Liver (tissue), 8 donors: ENCODE measurements at regions not wholly inside any gene's neighbourhood (a gene's known extent, or its start where the extent isn't known, plus 50 kb on each side); places are given as distances from the start of the nearest gene placed in this dataset.

Experiments
- DNase-seq: peaks from one replicate; pipeline ENCODE4 v3.0.0-alpha.2; 2017; ENCODE audit warnings: low spot score
- H3K27ac ChIP-seq, 2 donors: one replicate each; pipeline ENCODE4 v1.7.0; 2013; ENCODE audit warnings: inconsistent platforms in 2 of 2, low read length in 2 of 2, control low read depth in 1 of 2, low read depth in 1 of 2, mild to moderate bottlenecking in 1 of 2
- H3K27me3 ChIP-seq, 4 donors: one replicate each; pipeline versions ENCODE4 v1.6.1 to v1.7.0; 2013; ENCODE audit warnings: low read length in 3 of 4, inconsistent platforms in 1 of 4, mild to moderate bottlenecking in 1 of 4, moderate library complexity in 1 of 4; ENCODE audit not compliant: control insufficient read depth in 4 of 4, insufficient read depth in 4 of 4
- H3K36me3 ChIP-seq, 4 donors: one replicate each; pipeline versions ENCODE4 v1.6.1 to v1.7.0; 2013; ENCODE audit warnings: low read length in 3 of 4, mild to moderate bottlenecking in 3 of 4, low read depth in 1 of 4, moderate library complexity in 1 of 4; ENCODE audit not compliant: control insufficient read depth in 4 of 4, insufficient read depth in 3 of 4
- H3K4me1 ChIP-seq, 4 donors: one replicate each; pipeline versions ENCODE4 v1.6.1 to v1.7.0; 2013; ENCODE audit warnings: low read length in 3 of 4, mild to moderate bottlenecking in 3 of 4, moderate library complexity in 1 of 4; ENCODE audit not compliant: control insufficient read depth in 4 of 4, insufficient read depth in 4 of 4
- H3K4me3 ChIP-seq, 3 donors: one replicate each; pipeline versions ENCODE4 v1.6.1 to v1.7.0; 2013; ENCODE audit warnings: low read length in 3 of 3, control low read depth in 1 of 3, low read depth in 1 of 3, mild to moderate bottlenecking in 1 of 3
- H3K9ac ChIP-seq, 2 donors: one replicate each; pipeline ENCODE4 v1.7.0; 2013; ENCODE audit warnings: low read length in 2 of 2, mild to moderate bottlenecking in 2 of 2, moderate library complexity in 2 of 2, control low read depth in 1 of 2, low read depth in 1 of 2
- H3K9me3 ChIP-seq, 4 donors: one replicate each; pipeline versions ENCODE4 v1.6.1 to v1.7.0; 2013; ENCODE audit warnings: low read length in 3 of 4; ENCODE audit not compliant: control insufficient read depth in 4 of 4
- ATF3 ChIP-seq: IDR thresholded peaks from 2 replicates; pipeline ENCODE4 v1.6.1; 2016; ENCODE audit warnings: antibody characterized with exemption
- CTCF ChIP-seq: fragments of 150-350 bp; IDR thresholded peaks from 2 replicates; pipeline ENCODE4 v1.5.1; 2017; ENCODE audit warnings: improper control_type of control experiment, low read depth, low read length; ENCODE audit not compliant: missing input control
- EGR1 ChIP-seq, 2 donors: IDR thresholded peaks; 2 replicates each; pipeline ENCODE4 v1.6.1; 2016 to 2018; ENCODE audit warnings: antibody characterized with exemption in 2 of 2, low read depth in 2 of 2
- FOXA1 ChIP-seq: IDR thresholded peaks from 2 replicates; pipeline ENCODE4 v1.6.1; 2016; ENCODE audit warnings: antibody characterized with exemption
- FOXA2 ChIP-seq: IDR thresholded peaks from 2 replicates; pipeline ENCODE4 v1.6.1; 2016; ENCODE audit warnings: antibody characterized with exemption
- HNF4A ChIP-seq, 2 donors: conservative IDR thresholded peaks; 2 replicates each; pipeline ENCODE4 v1.6.1; 2016; ENCODE audit warnings: antibody characterized with exemption in 2 of 2, mild to moderate bottlenecking in 2 of 2
- JUND ChIP-seq, 2 donors: IDR thresholded peaks; 2 replicates each; pipeline ENCODE4 v1.6.1; 2016; ENCODE audit warnings: antibody characterized with exemption in 2 of 2
- MAX ChIP-seq: IDR thresholded peaks from 2 replicates; pipeline ENCODE4 v1.6.1; 2016; ENCODE audit warnings: antibody characterized with exemption
- NR2F2 ChIP-seq: IDR thresholded peaks from 2 replicates; pipeline ENCODE4 v1.6.1; 2016; ENCODE audit warnings: antibody characterized with exemption
- RAD21 ChIP-seq, 2 donors: IDR thresholded peaks; 2 replicates each; pipeline ENCODE4 v1.6.1; 2016; ENCODE audit warnings: antibody characterized with exemption in 2 of 2, mild to moderate bottlenecking in 2 of 2
- REST ChIP-seq: IDR thresholded peaks from 2 replicates; pipeline ENCODE4 v1.6.1; 2016; ENCODE audit warnings: antibody characterized with exemption, mild to moderate bottlenecking
- SP1 ChIP-seq: IDR thresholded peaks from 2 replicates; pipeline ENCODE4 v1.6.1; 2018; ENCODE audit warnings: antibody characterized with exemption, mild to moderate bottlenecking
- TAF1 ChIP-seq: conservative IDR thresholded peaks from 2 replicates; pipeline ENCODE4 v1.6.1; 2016; ENCODE audit warnings: antibody characterized with exemption, mild to moderate bottlenecking
- ZBTB33 ChIP-seq: IDR thresholded peaks from 2 replicates; pipeline ENCODE4 v1.6.1; 2016; ENCODE audit warnings: antibody characterized with exemption
- WGBS: extraction: QIAGEN DNeasy Blood & Tissue Kit; methylation state at CpG from one replicate; pipeline ENCODE4 v1.1.7; 2013; 5-methylcytosine and 5-hydroxymethylcytosine counted together
- donor health status: healthy.
- donor health status: healthy.
- donor health status: healthy.
- donor health status: healthy.
- donor health status: healthy.

- TF ChIP-seq JUND (IDR thresholded peaks at IDR 0.05) (no peak), HNF4A (conservative IDR thresholded peaks at IDR 0.05) (no peak), NR2F2 (no peak), ZBTB33 (no peak), CTCF (no peak), ATF3 (no peak), SP1 (no peak), MAX (no peak), REST (no peak), EGR1 (IDR thresholded peaks at IDR 0.05; ENCODE audit: low read depth in 2 of 2) (no peak), TAF1 (no peak), FOXA1 (no peak), RAD21 (IDR thresholded peaks at IDR 0.05) (no peak), FOXA2 (no peak)
- H3K27ac ChIP-seq = no peak overlapping the region
- WGBS = 66% methylated on average over 10 of the region's 10 CpGs
- H3K36me3 ChIP-seq = no peaks in the 10 kb centered on the region
- peaks cover 0 to 3% (median 0%) of the 10 kb centered on the region in 4 donors for H3K27me3 ChIP-seq
- H3K9me3 ChIP-seq = peaks cover 0 to 4% (median 0%) of the 10 kb centered on the region in 4 donors
- no peaks in the 10 kb centered on the region for H3K4me1 ChIP-seq
- H3K9ac ChIP-seq = no peak overlapping the region
- H3K4me3 ChIP-seq = no peak overlapping the region
- DNase-seq = no peak
Measured at GRCh38 chr17:73924114-73924908, 279.2 kb upstream of the RPL38 start.

- H3K9me3 ChIP-seq = peaks cover 0 to 4% (median 0%) of the 10 kb centered on the region in 4 donors
- H3K27me3 ChIP-seq = peaks cover 0 to 3% (median 0%) of the 10 kb centered on the region in 4 donors
Measured at GRCh38 chr17:73924909-73925186, 278.6 kb upstream of the RPL38 start.

More at GRCh38 chr17:73924909-73925186, 278.6 kb upstream of the RPL38 start:
- TF ChIP-seq MAX (no peak), FOXA2 (no peak)
- H3K4me3 ChIP-seq = no peak overlapping the region
- no peaks in the 10 kb centered on the region for H3K36me3 ChIP-seq
- H3K4me1 ChIP-seq = no peaks in the 10 kb centered on the region
- no peak for DNase-seq
- no peak overlapping the region for H3K27ac ChIP-seq
- H3K9ac ChIP-seq = no peak overlapping the region
